H1 (cell line): ENCODE measurements at regions not wholly inside any gene's neighbourhood (a gene's known extent, or its start where the extent isn't known, plus 50 kb on each side); places are given as distances from the start of the nearest gene placed in this dataset.

Experiments
- CTCF ChIA-PET: fragments of 300-600 bp; sonication (Branson Sonifier 250); formaldehyde crosslinking; loops from one replicate; lab custom pipeline; 2021; ENCODE audit not compliant: partially characterized antibody; lab: Charles Lee
- POLR2A ChIA-PET: fragments of 300-600 bp; sonication (Branson Sonifier 250); formaldehyde crosslinking; loops from one replicate; lab custom pipeline; 2021; ENCODE audit warnings: inconsistent platforms; ENCODE audit not compliant: partially characterized antibody; lab: Charles Lee
- DNase-seq, 2 experiments: peaks; one replicate each; pipeline versions ENCODE4 v3.0.0 to v3.0.0-alpha.2; 2010 to 2022; ENCODE audit warnings: low spot score in 2 of 2, low read depth in 1 of 2, mixed read lengths in 1 of 2
- FAIRE-seq: peaks from 2 replicates; lab custom pipeline; 2011; peaks lifted over from hg19 to GRCh38; lab: Jason Lieb, UNC
- H2AFZ ChIP-seq: 2 replicates; pipeline ENCODE4 v1.8.1; 2012; ENCODE audit warnings: low read length, inconsistent platforms
- H2AK5ac ChIP-seq: 2 replicates; pipeline ENCODE4 v1.6.1; 2013; ENCODE audit warnings: low read depth, low read length
- H2BK120ac ChIP-seq: replicated peaks from 2 replicates; pipeline ENCODE3; 2013; ENCODE audit warnings: low read depth, low read length, inconsistent platforms
- H2BK12ac ChIP-seq: 2 replicates; pipeline ENCODE4 v1.6.1; 2013; ENCODE audit warnings: low read depth, low read length
- H2BK15ac ChIP-seq: 2 replicates; pipeline ENCODE4 v1.6.1; 2013; ENCODE audit warnings: low read length
- H2BK20ac ChIP-seq: 2 replicates; pipeline ENCODE4 v1.6.1; 2013; ENCODE audit warnings: low read length
- H2BK5ac ChIP-seq: 2 replicates; pipeline ENCODE4 v1.6.1; 2013; ENCODE audit warnings: low read depth, low read length
- H3K14ac ChIP-seq: 2 replicates; pipeline ENCODE4 v1.6.1; 2013; ENCODE audit warnings: inconsistent platforms; ENCODE audit not compliant: insufficient read length
- H3K18ac ChIP-seq: 2 replicates; pipeline ENCODE4 v1.6.1; 2013; ENCODE audit warnings: low read length; ENCODE audit errors: extremely low read depth
- H3K23ac ChIP-seq: 2 replicates; pipeline ENCODE4 v1.6.1; 2013; ENCODE audit warnings: inconsistent platforms; ENCODE audit not compliant: insufficient read length
- H3K23me2 ChIP-seq: 2 replicates; pipeline ENCODE4 v1.6.1; 2013; ENCODE audit warnings: low read depth, low read length
- H3K27ac ChIP-seq: 2 replicates; pipeline ENCODE4 v1.6.1; 2011; ENCODE audit warnings: low read depth, low read length, inconsistent platforms
- H3K27me3 ChIP-seq, 4 experiments: replicated peaks in 1 of 4; 1 replicate in 1 of 4; 2 replicates in 3 of 4; pipeline versions ENCODE4 v1.6.1 to v1.8.1; 2011 to 2013; ENCODE audit warnings: low read length in 3 of 4, mild to moderate bottlenecking in 3 of 4, inconsistent platforms in 2 of 4, mixed read lengths in 2 of 4, moderate library complexity in 1 of 4; ENCODE audit not compliant: control insufficient read depth in 3 of 4, insufficient read depth in 3 of 4; ENCODE audit errors: extremely low read depth in 1 of 4
- H3K36me3 ChIP-seq, 4 experiments: 2 replicates each; pipeline versions ENCODE4 v1.6.1 to v1.8.1; 2011 to 2013; ENCODE audit warnings: mild to moderate bottlenecking in 4 of 4, low read length in 3 of 4, moderate library complexity in 2 of 4, control low read depth in 1 of 4, inconsistent platforms in 1 of 4; ENCODE audit not compliant: insufficient read depth in 4 of 4, control insufficient read depth in 2 of 4
- H3K4ac ChIP-seq: replicated peaks from 2 replicates; pipeline ENCODE3; 2013; ENCODE audit warnings: low read length, low read depth, mixed read lengths, inconsistent platforms; ENCODE audit not compliant: insufficient read length
- H3K4me1 ChIP-seq, 4 experiments: replicated peaks in 1 of 4; 1 replicate in 1 of 4; 2 replicates in 3 of 4; pipeline versions ENCODE4 v1.6.1 to v1.8.1; 2011 to 2013; ENCODE audit warnings: low read length in 3 of 4, inconsistent platforms in 2 of 4, mixed read lengths in 1 of 4; ENCODE audit not compliant: insufficient read depth in 4 of 4, control insufficient read depth in 3 of 4
- H3K4me2 ChIP-seq, 2 experiments: 2 replicates each; pipeline versions ENCODE4 v1.6.1 to v1.8.1; 2011 to 2013; ENCODE audit warnings: low read depth in 2 of 2, low read length in 2 of 2, control low read depth in 1 of 2, inconsistent platforms in 1 of 2, mild to moderate bottlenecking in 1 of 2; ENCODE audit not compliant: insufficient read depth in 1 of 2
- H3K4me3 ChIP-seq, 4 experiments: fragments of 200-600, 300-600 bp in 1 of 4; sonication (generic), shearing (Covaris generic), sonication (Bioruptor Twin) in 1 of 4; 2 replicates each; pipeline versions ENCODE4 v1.5.1 to v1.8.1; 2011 to 2016; ENCODE audit warnings: low read length in 4 of 4, low read depth in 3 of 4, control low read depth in 2 of 4, inconsistent platforms in 2 of 4, mild to moderate bottlenecking in 2 of 4, mixed read lengths in 1 of 4, moderate library complexity in 1 of 4; ENCODE audit not compliant: insufficient read depth in 2 of 4; ENCODE audit errors: extremely low read depth in 1 of 4
- H3K56ac ChIP-seq: replicated peaks from 2 replicates; pipeline ENCODE3; 2013; ENCODE audit warnings: low read depth, mild to moderate bottlenecking, mixed read lengths, low read length, inconsistent platforms; ENCODE audit not compliant: insufficient read length
- H3K79me1 ChIP-seq: 2 replicates; pipeline ENCODE4 v1.6.1; 2013; ENCODE audit warnings: low read depth, low read length, control low read depth
- H3K79me2 ChIP-seq, 2 experiments: 2 replicates each; pipeline versions ENCODE4 v1.6.1 to v1.8.1; 2012 to 2013; ENCODE audit warnings: low read length in 2 of 2, mild to moderate bottlenecking in 2 of 2, inconsistent platforms in 1 of 2; ENCODE audit not compliant: insufficient read depth in 2 of 2, control insufficient read depth in 1 of 2
- H3K9ac ChIP-seq, 4 experiments: replicated peaks in 1 of 4; 1 replicate in 1 of 4; 2 replicates in 3 of 4; pipeline versions ENCODE4 v1.6.1 to v1.8.1; 2011 to 2013; ENCODE audit warnings: low read depth in 3 of 4, low read length in 3 of 4, control low read depth in 2 of 4, mild to moderate bottlenecking in 2 of 4, moderate library complexity in 2 of 4, inconsistent platforms in 1 of 4; ENCODE audit errors: extremely low read depth in 1 of 4
- H3K9me3 ChIP-seq, 2 experiments: 2 replicates each; pipeline versions ENCODE4 v1.6.1 to v1.8.1; 2012 to 2013; ENCODE audit warnings: mild to moderate bottlenecking in 2 of 2, moderate library complexity in 2 of 2, control low read depth in 1 of 2, inconsistent platforms in 1 of 2, low read depth in 1 of 2, low read length in 1 of 2, mixed read lengths in 1 of 2; ENCODE audit not compliant: insufficient read depth in 2 of 2
- H4K20me1 ChIP-seq, 2 experiments: replicated peaks in 1 of 2; 2 replicates each; pipeline versions ENCODE3 to v1.8.1; 2011 to 2013; ENCODE audit warnings: inconsistent platforms in 2 of 2, low read length in 2 of 2, mild to moderate bottlenecking in 1 of 2; ENCODE audit not compliant: insufficient read depth in 2 of 2, control insufficient read depth in 1 of 2
- H4K5ac ChIP-seq: 2 replicates; pipeline ENCODE4 v1.6.1; 2013; ENCODE audit warnings: low read length, low read depth, mixed read lengths, inconsistent platforms; ENCODE audit not compliant: insufficient read length
- H4K8ac ChIP-seq: 2 replicates; pipeline ENCODE4 v1.8.0; 2013; ENCODE audit warnings: mild to moderate bottlenecking, moderate library complexity, low read length, inconsistent platforms; ENCODE audit not compliant: insufficient read depth; ENCODE audit errors: extremely low read depth
- H4K91ac ChIP-seq: replicated peaks from 2 replicates; pipeline ENCODE3; 2013; ENCODE audit warnings: low read length, mixed read lengths, inconsistent platforms; ENCODE audit not compliant: insufficient read length
- CBX5 ChIP-seq: fragments of 300-800, 300-1000 bp; sonication (generic); IDR thresholded peaks from 2 replicates; pipeline ENCODE4 v1.7.1; 2016; ENCODE audit warnings: antibody characterized with exemption, low read length, low read depth
- RBBP5 ChIP-seq: IDR thresholded peaks from 2 replicates; pipeline ENCODE4 v1.7.1; 2012; ENCODE audit warnings: low read depth, mild to moderate bottlenecking, inconsistent platforms, low read length, moderate library complexity, borderline replicate concordance
- SIX5 ChIP-seq: IDR thresholded peaks from 2 replicates; pipeline ENCODE4 v1.6.1; 2011; ENCODE audit warnings: mild to moderate bottlenecking, low read depth, low read length
- WGBS, 2 experiments: shearing (Covaris generic) in 1 of 2; methylation state at CpG; one replicate each; pipeline versions ENCODE4 v1.1.6 to v1.1.7; 2013 to 2015; ENCODE audit warnings: low lambda C conversion rate in 2 of 2, mixed read lengths in 2 of 2, inconsistent platforms in 1 of 2, low coverage in 1 of 2, missing lambda C conversion rate in 1 of 2; ENCODE audit not compliant: insufficient replicate concordance in 2 of 2, insufficient coverage in 1 of 2, insufficient read length in 1 of 2; ENCODE audit errors: extremely low coverage in 1 of 2, missing lambda C conversion rate in 1 of 2; 5-methylcytosine and 5-hydroxymethylcytosine counted together

- Histone ChIP-seq H2BK5ac (no peak overlapping the region), H3K27me3 (no peaks in the 10 kb centered on the region), H3K79me2 (no peaks in the 10 kb centered on the region), H3K36me3 (no peaks in the 10 kb centered on the region), H3K23me2 (no peaks in the 10 kb centered on the region), H4K5ac (no peak overlapping the region), H3K18ac (no peak overlapping the region), H3K79me1 (no peaks in the 10 kb centered on the region), H3K4ac (no peak overlapping the region), H4K8ac (no peak overlapping the region), H2BK120ac (no peak overlapping the region), H3K23ac (no peak overlapping the region), H4K91ac (no peak overlapping the region), H2AFZ (no peak overlapping the region), H3K14ac (no peak overlapping the region), H3K56ac (no peak overlapping the region), H3K4me3 (no peak overlapping the region), H3K4me1 (no peaks in the 10 kb centered on the region), H3K27ac (no peak overlapping the region), H2AK5ac (no peak overlapping the region), H4K20me1 (no peaks in the 10 kb centered on the region), H3K9ac (no peak overlapping the region), H2BK12ac (no peak overlapping the region), H2BK20ac (no peak overlapping the region), H3K9me3 (no peaks in the 10 kb centered on the region), H2BK15ac (no peak overlapping the region), H3K4me2 (no peak overlapping the region)
- 90% methylated on average over 1 of the region's 1 CpG; no CpG with 5 or more reads in 1 of the 2 experiments for WGBS, 2 experiments
- DNase-seq (no peak), FAIRE-seq (no peak)
- POLR2A ChIA-PET, result no interaction called here
- CTCF ChIA-PET, result no interaction called here
- TF ChIP-seq CBX5, result no peak
- TF ChIP-seq RBBP5, result no peak
- TF ChIP-seq SIX5, result no peak
Observed at GRCh38 chr20:54879393-54879792, 404.0 kb downstream of the DOK5 start.
